Mammary epithelial cell (primary cell): ENCODE measurements at regions not wholly inside any gene's neighbourhood (a gene's known extent, or its start where the extent isn't known, plus 50 kb on each side); places are given as distances from the start of the nearest gene placed in this dataset.

ENCODE experiments used
- CTCF ChIP-seq, 2 donors: IDR thresholded peaks in 1 of 2; conservative IDR thresholded peaks in 1 of 2; 2 replicates each; pipeline ENCODE4 v1.5.1; 2011 to 2012; ENCODE audit warnings: inconsistent platforms in 2 of 2, low read length in 2 of 2, mild to moderate bottlenecking in 2 of 2, control low read depth in 1 of 2, low read depth in 1 of 2; ENCODE audit not compliant: insufficient read depth in 1 of 2; ENCODE audit errors: extremely low read depth in 1 of 2
- EZH2 ChIP-seq: IDR thresholded peaks from 2 replicates; pipeline ENCODE4 v1.6.1; 2012; ENCODE audit warnings: low read length, inconsistent platforms, borderline replicate concordance

- TF ChIP-seq EZH2 (no peak), CTCF (conservative IDR thresholded peaks at IDR 0.05 in 1 of 2, IDR thresholded peaks at IDR 0.05 in 1 of 2; ENCODE audit: extremely low read depth in 1 of 2, insufficient read depth in 1 of 2, low read depth in 1 of 2, low read length in 2 of 2) (no peak)
These were observed 118.6 kb upstream of the GUCY1A2 start for GRCh38 chr11:107136892-107137291.
